K562 (cell line): ENCODE measurements at regions not wholly inside any gene's neighbourhood (a gene's known extent, or its start where the extent isn't known, plus 50 kb on each side); places are given as distances from the start of the nearest gene placed in this dataset.

Experiments
- ATAC-seq: fragments of 200-7000 bp; cut with Tn5 transposase; 3 replicates; pipeline ENCODE4 v1.9.1; 2020; ENCODE audit warnings: moderate library complexity
- BruUV-seq: library from RNA; stranded (reverse); fragments of 400-500 nt; replicated peaks from 2 replicates; lab custom pipeline; 2021; lab: Mats Ljungman, UMichigan
- CTCF ChIA-PET: fragments of 300-600 bp; formaldehyde crosslinking; extraction: SDS; loops from one replicate; lab custom pipeline; 2021; ENCODE audit warnings: low intra/inter-chr PET ratio; lab: Yijun Ruan, JAX
- POLR2A ChIA-PET: fragments of 300-600, 350-650 bp; sonication (Branson Sonifier 250); formaldehyde crosslinking; extraction: SDS; loops from one replicate; lab custom pipeline; 2021; ENCODE audit warnings: antibody characterized with exemption, inconsistent platforms; lab: Yijun Ruan, JAX
- DNase-seq, 4 experiments: peaks; one replicate each; pipeline versions ENCODE4 v3.0.0 to v3.0.0-alpha.2; 2011 to 2018; ENCODE audit warnings: low spot score in 3 of 4, mixed read lengths in 3 of 4; ENCODE audit errors: extremely low read depth in 1 of 4
- FAIRE-seq: peaks from 2 replicates; lab custom pipeline; 2011; peaks lifted over from hg19 to GRCh38; lab: Jason Lieb, UNC
- H2AFZ ChIP-seq: 2 replicates; pipeline ENCODE4 v1.6.0; 2011; ENCODE audit warnings: low read depth, low read length, control low read depth, inconsistent platforms
- H3K27ac ChIP-seq: fragments of 200-600 bp; 3 replicates; pipeline ENCODE4 v1.8.0; 2011; ENCODE audit warnings: low read depth, mild to moderate bottlenecking, control low read depth, inconsistent platforms, low read length, moderate library complexity, mixed read lengths; ENCODE audit errors: extremely low read depth
- H3K27me3 ChIP-seq, 2 experiments: fragments of 300-600 bp in 1 of 2; 2 replicates in 1 of 2; 3 replicates in 1 of 2; pipeline versions ENCODE4 v1.6.0 to v1.8.0; 2011; ENCODE audit warnings: inconsistent platforms in 2 of 2, low read length in 2 of 2, mild to moderate bottlenecking in 1 of 2, mixed read lengths in 1 of 2, moderate library complexity in 1 of 2; ENCODE audit not compliant: control insufficient read depth in 2 of 2, insufficient read depth in 2 of 2
- H3K36me3 ChIP-seq: fragments of 300-600 bp; 3 replicates; pipeline ENCODE4 v1.8.0; 2011; ENCODE audit warnings: mild to moderate bottlenecking, low read length, inconsistent platforms; ENCODE audit not compliant: control insufficient read depth, insufficient read depth
- H3K4me1 ChIP-seq, 2 experiments: fragments of 200-600 bp in 1 of 2; replicated peaks in 1 of 2; 2 replicates in 1 of 2; 3 replicates in 1 of 2; pipeline versions ENCODE4 v1.5.1 to v1.8.0; 2011; ENCODE audit warnings: inconsistent platforms in 2 of 2, low read length in 2 of 2, mild to moderate bottlenecking in 1 of 2, mixed read lengths in 1 of 2, moderate library complexity in 1 of 2; ENCODE audit not compliant: control insufficient read depth in 2 of 2, insufficient read depth in 2 of 2
- H3K4me2 ChIP-seq: 2 replicates; pipeline ENCODE4 v1.6.1; 2011; ENCODE audit warnings: low read length, control low read depth, inconsistent platforms, mixed read lengths; ENCODE audit not compliant: insufficient read depth
- H3K4me3 ChIP-seq: fragments of 200-600 bp; sonication (generic), shearing (Covaris generic); 2 replicates; pipeline ENCODE4 v1.5.1; 2016; ENCODE audit warnings: control low read depth, inconsistent platforms
- H3K79me2 ChIP-seq: fragments of 200-600 bp; 3 replicates; pipeline ENCODE4 v1.8.0; 2011; ENCODE audit warnings: low read length, inconsistent platforms; ENCODE audit not compliant: control insufficient read depth, insufficient read depth
- H3K9ac ChIP-seq, 2 experiments: 2 replicates each; pipeline versions ENCODE4 v1.6.0 to v1.6.1; 2011; ENCODE audit warnings: low read depth in 2 of 2, low read length in 2 of 2, control low read depth in 1 of 2, inconsistent platforms in 1 of 2, mild to moderate bottlenecking in 1 of 2, mixed read lengths in 1 of 2; ENCODE audit not compliant: insufficient read depth in 1 of 2
- H3K9me1 ChIP-seq: one replicate; pipeline ENCODE4 v1.6.0; 2011; ENCODE audit warnings: inconsistent platforms, mild to moderate bottlenecking, low read length, moderate library complexity; ENCODE audit not compliant: control insufficient read depth, insufficient read depth
- H3K9me3 ChIP-seq: replicated peaks from 2 replicates; pipeline ENCODE4 v1.5.1; 2011; ENCODE audit warnings: low read depth, low read length, inconsistent platforms; ENCODE audit not compliant: control insufficient read depth, insufficient read depth
- H4K20me1 ChIP-seq: replicated peaks from 2 replicates; pipeline ENCODE4 v1.6.1; 2011; ENCODE audit warnings: low read length, inconsistent platforms, mixed read lengths; ENCODE audit not compliant: control insufficient read depth, insufficient read depth
- L3MBTL2 ChIP-seq: fragments of 450-650 bp; IDR thresholded peaks from 2 replicates; pipeline ENCODE4 v1.6.1; 2016; ENCODE audit warnings: mild to moderate bottlenecking, moderate library complexity
- NR2C1 ChIP-seq, 2 experiments: fragments of 450-650 bp; IDR thresholded peaks; 2 replicates each; pipeline ENCODE4 v1.6.1; 2017; ENCODE audit warnings: mild to moderate bottlenecking in 2 of 2, antibody characterized with exemption in 1 of 2, inconsistent platforms in 1 of 2, missing compliant biosample characterization in 1 of 2, missing genetic modification characterization in 1 of 2
- NR2C2 ChIP-seq, 2 experiments: fragments of 200-800 bp in 1 of 2; sonication (Bioruptor generic) in 1 of 2; sonication (generic) in 1 of 2; formaldehyde crosslinking in 1 of 2; IDR thresholded peaks; 2 replicates each; pipeline versions ENCODE4 v1.6.1 to v1.8.0; 2016 to 2022; ENCODE audit warnings: mild to moderate bottlenecking in 1 of 2, missing compliant biosample characterization in 1 of 2, missing genetic modification characterization in 1 of 2, missing genetic modification reagents in 1 of 2
- RAD21 ChIP-seq, 2 experiments: fragments of 250-450 bp in 1 of 2; fragments of 450-650 bp in 1 of 2; sonication (Bioruptor Pico) in 1 of 2; formaldehyde crosslinking in 1 of 2; IDR thresholded peaks in 1 of 2; conservative IDR thresholded peaks in 1 of 2; 2 replicates each; pipeline versions ENCODE4 v1.4.0 to v1.8.0; 2020 to 2022; ENCODE audit warnings: mild to moderate bottlenecking in 2 of 2, moderate library complexity in 1 of 2
- TCFL5 ChIP-seq: fragments of 250-450 bp; sonication (Bioruptor Pico); conservative IDR thresholded peaks from 2 replicates; pipeline ENCODE4 v1.6.1; 2021; ENCODE audit warnings: mild to moderate bottlenecking, moderate library complexity, matching md5 sums
- ZNF316 ChIP-seq: fragments of 450-650 bp; IDR thresholded peaks from 2 replicates; pipeline ENCODE4 v1.6.1; 2016
- ZNF408 ChIP-seq: fragments of 250-450 bp; sonication (Bioruptor Pico); IDR thresholded peaks from 2 replicates; pipeline ENCODE4 v1.4.0; 2020; ENCODE audit warnings: low read depth, mild to moderate bottlenecking, moderate library complexity
- WGBS: fragments of 100-300 bp; shearing (Covaris generic); methylation state at CpG from one replicate; pipeline ENCODE4 v1.1.6; 2016; ENCODE audit warnings: low coverage, mixed read lengths; ENCODE audit not compliant: insufficient coverage; ENCODE audit errors: missing lambda C conversion rate; 5-methylcytosine and 5-hydroxymethylcytosine counted together
- in situ Hi-C: fragments of 300-500 bp; cut with MboI; formaldehyde crosslinking; loops from 4 replicates; pipeline ENCODE4 v1.15.0; 2018; ENCODE audit warnings: inconsistent platforms, mixed read lengths
- intact Hi-C: fragments of 100-400 bp; cut with micrococcal nuclease; formaldehyde crosslinking; loops from 2 replicates; pipeline ENCODE4 v1.14.2; 2022
- TF ChIP-seq, protein P1 (sequence below), 2 experiments: fragments of 450-650 bp; IDR thresholded peaks; 2 replicates each; pipeline ENCODE4 v1.6.1; 2018; ENCODE audit warnings: mild to moderate bottlenecking in 2 of 2, low read depth in 1 of 2; ENCODE audit not compliant: partially characterized antibody in 2 of 2
- TF ChIP-seq, protein P2 (sequence below): fragments of 450-650 bp; IDR thresholded peaks from 2 replicates; pipeline ENCODE4 v1.6.1; 2016; ENCODE audit warnings: antibody characterized with exemption
- TF ChIP-seq, protein P3 (sequence below): IDR thresholded peaks from 2 replicates; pipeline ENCODE4 v1.6.1; 2014; ENCODE audit warnings: antibody characterized with exemption
- TF ChIP-seq, protein P4 (sequence below): fragments of 450-650 bp; IDR thresholded peaks from 2 replicates; pipeline ENCODE4 v1.6.1; 2016; ENCODE audit warnings: mild to moderate bottlenecking

GRCh38 chr6:22636452-22636851 is 67.1 kb downstream of the HDGFL1 start (continued):
- TF ChIP-seq, protein P1, sequence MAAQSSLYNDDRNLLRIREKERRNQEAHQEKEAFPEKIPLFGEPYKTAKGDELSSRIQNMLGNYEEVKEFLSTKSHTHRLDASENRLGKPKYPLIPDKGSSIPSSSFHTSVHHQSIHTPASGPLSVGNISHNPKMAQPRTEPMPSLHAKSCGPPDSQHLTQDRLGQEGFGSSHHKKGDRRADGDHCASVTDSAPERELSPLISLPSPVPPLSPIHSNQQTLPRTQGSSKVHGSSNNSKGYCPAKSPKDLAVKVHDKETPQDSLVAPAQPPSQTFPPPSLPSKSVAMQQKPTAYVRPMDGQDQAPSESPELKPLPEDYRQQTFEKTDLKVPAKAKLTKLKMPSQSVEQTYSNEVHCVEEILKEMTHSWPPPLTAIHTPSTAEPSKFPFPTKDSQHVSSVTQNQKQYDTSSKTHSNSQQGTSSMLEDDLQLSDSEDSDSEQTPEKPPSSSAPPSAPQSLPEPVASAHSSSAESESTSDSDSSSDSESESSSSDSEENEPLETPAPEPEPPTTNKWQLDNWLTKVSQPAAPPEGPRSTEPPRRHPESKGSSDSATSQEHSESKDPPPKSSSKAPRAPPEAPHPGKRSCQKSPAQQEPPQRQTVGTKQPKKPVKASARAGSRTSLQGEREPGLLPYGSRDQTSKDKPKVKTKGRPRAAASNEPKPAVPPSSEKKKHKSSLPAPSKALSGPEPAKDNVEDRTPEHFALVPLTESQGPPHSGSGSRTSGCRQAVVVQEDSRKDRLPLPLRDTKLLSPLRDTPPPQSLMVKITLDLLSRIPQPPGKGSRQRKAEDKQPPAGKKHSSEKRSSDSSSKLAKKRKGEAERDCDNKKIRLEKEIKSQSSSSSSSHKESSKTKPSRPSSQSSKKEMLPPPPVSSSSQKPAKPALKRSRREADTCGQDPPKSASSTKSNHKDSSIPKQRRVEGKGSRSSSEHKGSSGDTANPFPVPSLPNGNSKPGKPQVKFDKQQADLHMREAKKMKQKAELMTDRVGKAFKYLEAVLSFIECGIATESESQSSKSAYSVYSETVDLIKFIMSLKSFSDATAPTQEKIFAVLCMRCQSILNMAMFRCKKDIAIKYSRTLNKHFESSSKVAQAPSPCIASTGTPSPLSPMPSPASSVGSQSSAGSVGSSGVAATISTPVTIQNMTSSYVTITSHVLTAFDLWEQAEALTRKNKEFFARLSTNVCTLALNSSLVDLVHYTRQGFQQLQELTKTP (IDR thresholded peaks at IDR 0.05; ENCODE audit: low read depth in 1 of 2, partially characterized antibody in 2 of 2): no peak
- no peak for TF ChIP-seq TCFL5 (CRISPR knock-in tag)

DNA sequence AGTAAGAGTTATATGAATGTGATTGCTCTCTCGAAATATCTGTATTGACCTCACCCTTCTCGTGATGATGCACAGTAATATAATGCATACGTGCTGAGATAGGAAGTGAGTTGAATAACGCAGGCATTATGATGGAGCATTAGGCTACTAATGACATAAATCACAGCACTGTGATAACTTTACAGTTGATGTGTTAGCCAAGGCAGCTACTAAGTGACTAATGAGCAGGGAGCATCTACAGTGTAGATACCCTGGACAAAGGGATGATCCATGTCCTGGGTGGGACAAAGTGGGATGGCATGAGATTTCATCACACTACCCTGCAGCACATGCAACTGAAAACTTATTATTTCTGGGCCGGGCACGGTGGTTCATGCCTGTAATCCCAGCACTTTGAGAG is 68.4 kb downstream of the HDGFL1 start:
- Histone ChIP-seq H3K79me2 (no peaks in the 10 kb centered on the region), H3K4me1 (no peaks in the 10 kb centered on the region), H3K4me2 (no peak overlapping the region), H3K9ac (no peak overlapping the region), H3K9me1 (no peaks in the 10 kb centered on the region), H2AFZ (no peak overlapping the region), H3K27me3 (no peaks in the 10 kb centered on the region), H3K27ac (no peak overlapping the region), H3K9me3 (no peaks in the 10 kb centered on the region; the same call in 1 of the 2 replicates), H3K4me3 (no peak overlapping the region), H3K36me3 (no peaks in the 10 kb centered on the region), H4K20me1 (no peaks in the 10 kb centered on the region)
- ChIA-PET POLR2A (no interaction called here), CTCF (no interaction called here)
- intact Hi-C loops (no loop called here), in situ Hi-C loops (no loop called here)
- ATAC-seq (no peak), FAIRE-seq (no peak), DNase-seq (no peak)
- no TSS peak for BruUV-seq
- WGBS: 2% methylated on average over 6 of the region's 6 CpGs
- no peak for TF ChIP-seq NR2C1 (IDR thresholded peaks at IDR 0.05)
- TF ChIP-seq NR2C1 (tag; IDR thresholded peaks at IDR 0.05): no peak
- TF ChIP-seq L3MBTL2: no peak
- TF ChIP-seq, protein P2, sequence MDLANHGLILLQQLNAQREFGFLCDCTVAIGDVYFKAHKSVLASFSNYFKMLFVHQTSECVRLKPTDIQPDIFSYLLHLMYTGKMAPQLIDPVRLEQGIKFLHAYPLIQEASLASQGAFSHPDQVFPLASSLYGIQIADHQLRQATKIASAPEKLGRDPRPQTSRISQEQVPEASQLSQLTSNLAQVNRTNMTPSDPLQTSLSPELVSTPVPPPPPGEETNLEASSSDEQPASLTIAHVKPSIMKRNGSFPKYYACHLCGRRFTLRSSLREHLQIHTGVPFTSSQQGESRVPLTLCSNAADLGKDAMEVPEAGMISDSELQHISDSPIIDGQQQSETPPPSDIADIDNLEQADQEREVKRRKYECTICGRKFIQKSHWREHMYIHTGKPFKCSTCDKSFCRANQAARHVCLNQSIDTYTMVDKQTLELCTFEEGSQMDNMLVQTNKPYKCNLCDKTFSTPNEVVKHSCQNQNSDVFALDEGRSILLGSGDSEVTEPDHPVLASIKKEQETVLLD: no peak
- TF ChIP-seq, protein P3, sequence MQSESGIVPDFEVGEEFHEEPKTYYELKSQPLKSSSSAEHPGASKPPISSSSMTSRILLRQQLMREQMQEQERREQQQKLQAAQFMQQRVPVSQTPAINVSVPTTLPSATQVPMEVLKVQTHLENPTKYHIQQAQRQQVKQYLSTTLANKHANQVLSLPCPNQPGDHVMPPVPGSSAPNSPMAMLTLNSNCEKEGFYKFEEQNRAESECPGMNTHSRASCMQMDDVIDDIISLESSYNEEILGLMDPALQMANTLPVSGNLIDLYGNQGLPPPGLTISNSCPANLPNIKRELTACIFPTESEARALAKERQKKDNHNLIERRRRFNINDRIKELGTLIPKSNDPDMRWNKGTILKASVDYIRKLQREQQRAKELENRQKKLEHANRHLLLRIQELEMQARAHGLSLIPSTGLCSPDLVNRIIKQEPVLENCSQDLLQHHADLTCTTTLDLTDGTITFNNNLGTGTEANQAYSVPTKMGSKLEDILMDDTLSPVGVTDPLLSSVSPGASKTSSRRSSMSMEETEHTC: no peak
- TF ChIP-seq, protein P4, sequence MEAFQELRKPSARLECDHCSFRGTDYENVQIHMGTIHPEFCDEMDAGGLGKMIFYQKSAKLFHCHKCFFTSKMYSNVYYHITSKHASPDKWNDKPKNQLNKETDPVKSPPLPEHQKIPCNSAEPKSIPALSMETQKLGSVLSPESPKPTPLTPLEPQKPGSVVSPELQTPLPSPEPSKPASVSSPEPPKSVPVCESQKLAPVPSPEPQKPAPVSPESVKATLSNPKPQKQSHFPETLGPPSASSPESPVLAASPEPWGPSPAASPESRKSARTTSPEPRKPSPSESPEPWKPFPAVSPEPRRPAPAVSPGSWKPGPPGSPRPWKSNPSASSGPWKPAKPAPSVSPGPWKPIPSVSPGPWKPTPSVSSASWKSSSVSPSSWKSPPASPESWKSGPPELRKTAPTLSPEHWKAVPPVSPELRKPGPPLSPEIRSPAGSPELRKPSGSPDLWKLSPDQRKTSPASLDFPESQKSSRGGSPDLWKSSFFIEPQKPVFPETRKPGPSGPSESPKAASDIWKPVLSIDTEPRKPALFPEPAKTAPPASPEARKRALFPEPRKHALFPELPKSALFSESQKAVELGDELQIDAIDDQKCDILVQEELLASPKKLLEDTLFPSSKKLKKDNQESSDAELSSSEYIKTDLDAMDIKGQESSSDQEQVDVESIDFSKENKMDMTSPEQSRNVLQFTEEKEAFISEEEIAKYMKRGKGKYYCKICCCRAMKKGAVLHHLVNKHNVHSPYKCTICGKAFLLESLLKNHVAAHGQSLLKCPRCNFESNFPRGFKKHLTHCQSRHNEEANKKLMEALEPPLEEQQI: no peak
- TF ChIP-seq ZNF316: no peak
- TF ChIP-seq RAD21 (CRISPR knock-in tag; conservative IDR thresholded peaks at IDR 0.05 in 1 of 2, IDR thresholded peaks at IDR 0.05 in 1 of 2): no peak
- no peak for TF ChIP-seq NR2C2 (CRISPR knock-in tag; IDR thresholded peaks at IDR 0.05)
- TF ChIP-seq NR2C2 (tag; IDR thresholded peaks at IDR 0.05): no peak
- no peak for TF ChIP-seq ZNF408 (CRISPR knock-in tag)
